Spleen (tissue), 7 donors: ENCODE measurements at regions not wholly inside any gene's neighbourhood (a gene's known extent, or its start where the extent isn't known, plus 50 kb on each side); places are given as distances from the start of the nearest gene placed in this dataset.

ENCODE experiments used
- CTCF ChIP-seq, 11 experiments: fragments of 200-600 bp in 7 of 11; fragments of 450-650 bp in 4 of 11; sonication (generic) in 4 of 11; IDR thresholded peaks in 8 of 11; conservative IDR thresholded peaks in 3 of 11; 1 replicate in 7 of 11; 2 replicates in 4 of 11; pipeline versions ENCODE4 v1.4.0 to v1.8.0; 2016 to 2021; ENCODE audit warnings: antibody characterized with exemption in 11 of 11, inconsistent platforms in 4 of 11, mild to moderate bottlenecking in 1 of 11
- POLR2A ChIP-seq, 3 donors: fragments of 450-650 bp; IDR thresholded peaks; one replicate each; pipeline ENCODE4 v1.5.1; 2017; ENCODE audit warnings: antibody characterized with exemption in 3 of 3, mild to moderate bottlenecking in 1 of 3
- POLR2AphosphoS5 ChIP-seq, 3 donors: sonication (generic); formaldehyde crosslinking; IDR thresholded peaks; one replicate each; pipeline ENCODE4 v1.5.1; 2017; ENCODE audit warnings: antibody characterized with exemption in 3 of 3
- donor health status: DM: no; HTN: no; CAD: no; lungs with moderate emphysema.
- donor health status: DM: no; HTN: no; CAD: no.
- donor health status: DM: no; HTN: no; CAD: no.

GRCh38 chr1:148309940-148310500 is 157.9 kb upstream of the NBPF11 start:
- TF ChIP-seq POLR2A (IDR thresholded peaks at IDR 0.05) (no peak), CTCF (IDR thresholded peaks at IDR 0.05 in 8 of 11, conservative IDR thresholded peaks at IDR 0.05 in 3 of 11) (no peak), POLR2AphosphoS5 (IDR thresholded peaks at IDR 0.05) (no peak)
